ENCODE measurements at regions not wholly inside any gene's neighbourhood (a gene's known extent, or its start where the extent isn't known, plus 50 kb on each side); places are given as distances from the start of the nearest gene placed in this dataset.

DNA sequence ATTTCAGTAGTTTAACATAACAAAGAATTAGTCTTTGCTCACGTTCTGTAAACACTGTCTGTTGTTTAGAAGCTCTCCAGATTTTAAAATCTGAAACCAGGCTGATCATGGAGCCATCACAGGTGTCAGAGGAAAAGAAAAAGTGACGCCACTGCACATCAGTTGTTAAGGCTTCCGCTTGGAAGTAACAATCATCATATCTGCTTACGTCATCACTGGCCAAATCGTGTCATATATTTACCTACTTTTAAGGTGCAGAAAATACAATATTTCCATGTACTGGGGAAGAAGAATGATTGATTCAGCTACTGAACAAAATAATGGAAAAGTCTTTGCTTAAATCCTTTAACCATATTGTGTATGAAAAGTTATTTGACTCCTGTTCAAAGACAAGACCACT lies 382.6 kb upstream of the MC4R start:
- TF ChIP-seq, protein P1, sequence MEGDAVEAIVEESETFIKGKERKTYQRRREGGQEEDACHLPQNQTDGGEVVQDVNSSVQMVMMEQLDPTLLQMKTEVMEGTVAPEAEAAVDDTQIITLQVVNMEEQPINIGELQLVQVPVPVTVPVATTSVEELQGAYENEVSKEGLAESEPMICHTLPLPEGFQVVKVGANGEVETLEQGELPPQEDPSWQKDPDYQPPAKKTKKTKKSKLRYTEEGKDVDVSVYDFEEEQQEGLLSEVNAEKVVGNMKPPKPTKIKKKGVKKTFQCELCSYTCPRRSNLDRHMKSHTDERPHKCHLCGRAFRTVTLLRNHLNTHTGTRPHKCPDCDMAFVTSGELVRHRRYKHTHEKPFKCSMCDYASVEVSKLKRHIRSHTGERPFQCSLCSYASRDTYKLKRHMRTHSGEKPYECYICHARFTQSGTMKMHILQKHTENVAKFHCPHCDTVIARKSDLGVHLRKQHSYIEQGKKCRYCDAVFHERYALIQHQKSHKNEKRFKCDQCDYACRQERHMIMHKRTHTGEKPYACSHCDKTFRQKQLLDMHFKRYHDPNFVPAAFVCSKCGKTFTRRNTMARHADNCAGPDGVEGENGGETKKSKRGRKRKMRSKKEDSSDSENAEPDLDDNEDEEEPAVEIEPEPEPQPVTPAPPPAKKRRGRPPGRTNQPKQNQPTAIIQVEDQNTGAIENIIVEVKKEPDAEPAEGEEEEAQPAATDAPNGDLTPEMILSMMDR (IDR thresholded peaks at IDR 0.05; ENCODE audit: low read length): no peak
- TF ChIP-seq EZH2 (optimal IDR thresholded peaks at IDR 0.05; ENCODE audit: low read depth, low read length): no peak
- no peak for TF ChIP-seq EZH2phosphoT487 (IDR thresholded peaks at IDR 0.05; ENCODE audit: low read length)
